ENCODE measurements at regions not wholly inside any gene's neighbourhood (a gene's known extent, or its start where the extent isn't known, plus 50 kb on each side); places are given as distances from the start of the nearest gene placed in this dataset.

DNA sequence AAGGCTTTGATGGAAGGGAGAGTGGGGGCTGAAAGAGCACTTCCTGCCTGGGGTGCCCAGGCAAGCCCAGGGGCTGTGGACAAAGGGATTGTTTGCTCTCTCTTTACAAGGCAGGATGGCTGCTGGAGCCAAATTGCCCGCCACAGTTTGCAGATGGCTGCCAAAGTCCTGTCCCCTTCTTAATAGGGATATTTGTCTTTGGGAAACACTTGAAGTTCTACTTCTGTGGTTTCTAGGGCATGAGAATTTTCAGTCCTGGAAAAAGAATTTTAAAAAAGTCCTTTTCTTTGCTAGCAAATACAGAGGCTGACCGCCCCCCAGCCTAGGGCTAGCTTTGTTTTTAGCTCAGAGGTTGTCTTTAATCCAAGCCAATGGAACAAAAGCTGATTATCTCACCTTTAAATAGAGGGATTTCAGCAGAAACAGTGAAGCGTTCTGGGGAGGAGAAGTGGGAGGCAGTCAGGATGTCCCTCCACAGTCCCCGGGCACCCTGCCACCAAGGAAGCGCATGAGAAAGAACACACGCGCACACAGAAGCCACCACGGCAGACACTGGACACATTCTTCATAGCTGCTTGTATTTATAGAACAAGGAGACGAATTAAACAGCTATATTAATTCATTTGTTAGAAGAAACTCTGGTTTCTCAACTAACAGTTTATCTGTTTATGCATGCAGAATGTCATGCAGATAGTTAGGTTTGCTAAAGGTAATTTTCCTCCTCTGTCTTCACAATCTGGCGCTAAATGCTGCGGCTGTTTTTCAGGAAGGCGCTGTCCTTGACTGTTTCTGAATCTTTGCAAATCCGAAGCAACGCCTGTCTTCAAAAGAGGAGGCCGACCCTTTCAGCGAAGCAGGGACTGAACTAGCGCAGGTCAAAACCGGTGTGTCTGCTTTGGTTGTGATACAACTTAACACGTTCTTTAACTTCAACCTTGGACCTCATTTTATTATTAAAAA, 736.9 kb downstream of the QKI start:
- H2BK20ac ChIP-seq (ENCODE audit: low read depth, low read length), result no peak overlapping the region
- H3K4me3 ChIP-seq (ENCODE audit: insufficient read depth, low read depth, low read length), result no peak overlapping the region
- H3K4ac ChIP-seq (ENCODE audit: low read depth, low read length), result no peak overlapping the region
- H3K18ac ChIP-seq (ENCODE audit: low read depth, low read length), result no peak overlapping the region
- H3K9me1 ChIP-seq (ENCODE audit: insufficient read depth, low read length), result no peaks in the 10 kb centered on the region
- H3K36me3 ChIP-seq (ENCODE audit: control insufficient read depth, insufficient read depth, low read length), result no peaks in the 10 kb centered on the region
- H4K8ac ChIP-seq (ENCODE audit: low read depth in 2 of 2, low read length in 2 of 2), result no peak overlapping the region
- intact Hi-C loops (cut with micrococcal nuclease), result no loop called here
- TF ChIP-seq MAFK (IDR thresholded peaks at IDR 0.05; ENCODE audit: low read depth, low read length), result no peak
- TF ChIP-seq RCOR1 (IDR thresholded peaks at IDR 0.05; ENCODE audit: insufficient replicate concordance, low read length), result no peak
- no peak for TF ChIP-seq BHLHE40 (IDR thresholded peaks at IDR 0.05; ENCODE audit: low read depth, low read length)
- no peak for TF ChIP-seq CEBPB (IDR thresholded peaks at IDR 0.05; ENCODE audit: low read depth, low read length)
- TF ChIP-seq, protein P1, sequence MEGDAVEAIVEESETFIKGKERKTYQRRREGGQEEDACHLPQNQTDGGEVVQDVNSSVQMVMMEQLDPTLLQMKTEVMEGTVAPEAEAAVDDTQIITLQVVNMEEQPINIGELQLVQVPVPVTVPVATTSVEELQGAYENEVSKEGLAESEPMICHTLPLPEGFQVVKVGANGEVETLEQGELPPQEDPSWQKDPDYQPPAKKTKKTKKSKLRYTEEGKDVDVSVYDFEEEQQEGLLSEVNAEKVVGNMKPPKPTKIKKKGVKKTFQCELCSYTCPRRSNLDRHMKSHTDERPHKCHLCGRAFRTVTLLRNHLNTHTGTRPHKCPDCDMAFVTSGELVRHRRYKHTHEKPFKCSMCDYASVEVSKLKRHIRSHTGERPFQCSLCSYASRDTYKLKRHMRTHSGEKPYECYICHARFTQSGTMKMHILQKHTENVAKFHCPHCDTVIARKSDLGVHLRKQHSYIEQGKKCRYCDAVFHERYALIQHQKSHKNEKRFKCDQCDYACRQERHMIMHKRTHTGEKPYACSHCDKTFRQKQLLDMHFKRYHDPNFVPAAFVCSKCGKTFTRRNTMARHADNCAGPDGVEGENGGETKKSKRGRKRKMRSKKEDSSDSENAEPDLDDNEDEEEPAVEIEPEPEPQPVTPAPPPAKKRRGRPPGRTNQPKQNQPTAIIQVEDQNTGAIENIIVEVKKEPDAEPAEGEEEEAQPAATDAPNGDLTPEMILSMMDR (conservative IDR thresholded peaks at IDR 0.05; ENCODE audit: low read depth, low read length), result no peak
- TF ChIP-seq FOS (IDR thresholded peaks at IDR 0.05; ENCODE audit: low read depth, low read length), result no peak
- TF ChIP-seq SMC3 (IDR thresholded peaks at IDR 0.05; ENCODE audit: low read depth, low read length), result no peak
- no peak for TF ChIP-seq RFX5 (IDR thresholded peaks at IDR 0.05; ENCODE audit: low read depth, low read length)
- DNase-seq (no peak), ATAC-seq (ENCODE audit: low read depth) (no peak)
- H2BK120ac ChIP-seq (ENCODE audit: low read depth, low read length), result no peak overlapping the region
- H3K4me1 ChIP-seq (ENCODE audit: control insufficient read depth, insufficient read depth, low read length), result no peaks in the 10 kb centered on the region
- H3K56ac ChIP-seq (ENCODE audit: extremely low read depth, insufficient read depth, low read length), result no peak overlapping the region
- ChIA-PET CTCF (no interaction called here), POLR2A (ENCODE audit: unreplicated experiment) (no interaction called here)
- no peak overlapping the region for H3K23ac ChIP-seq (ENCODE audit: low read depth, low read length)
- no peak overlapping the region for H3K9ac ChIP-seq (ENCODE audit: low read depth, low read length)
- H2AFZ ChIP-seq (replicated peaks; ENCODE audit: low read length, poor library complexity), result no peak overlapping the region
- no peak overlapping the region for H2BK5ac ChIP-seq (ENCODE audit: low read depth, low read length, poor library complexity, severe bottlenecking)
- no peak overlapping the region for H3K27ac ChIP-seq (ENCODE audit: insufficient read depth, low read length)
- H2BK15ac ChIP-seq (ENCODE audit: low read depth, low read length), result no peak overlapping the region
- no peak overlapping the region for H3K14ac ChIP-seq (replicated peaks; ENCODE audit: low read depth, low read length)
- no peak overlapping the region for H2AK9ac ChIP-seq (replicated peaks; ENCODE audit: low read depth, low read length, poor library complexity)
- in situ Hi-C loops (cut with MboI; ENCODE audit: low sequenced_read_pairs), result no loop called here
- H4K5ac ChIP-seq (ENCODE audit: low read depth, low read length), result no peak overlapping the region
- WGBS, 2 experiments (ENCODE audit: extremely low coverage in 2 of 2, insufficient read length in 1 of 2), result 79% methylated on average over 5 of the region's 19 CpGs; no CpG with 5 or more reads in 1 of the 2 experiments
- dilution Hi-C loops (cut with HindIII; ENCODE audit: low sequenced_read_pairs, unreplicated experiment), result no loop called here
- peaks cover 12% of the 10 kb centered on the region for H3K9me3 ChIP-seq (ENCODE audit: control insufficient read depth, insufficient read depth, low read length)
- H3K79me1 ChIP-seq (ENCODE audit: low read depth in 1 of 2, low read length in 2 of 2), result no peaks in the 10 kb centered on the region
- H3K27me3 ChIP-seq (ENCODE audit: control insufficient read depth, insufficient read depth, low read length), result no peaks in the 10 kb centered on the region
- H3K4me2 ChIP-seq (ENCODE audit: low read depth, low read length), result no peak overlapping the region
- BruUV-seq (replicated peaks), result no TSS peak
- H2AK5ac ChIP-seq (ENCODE audit: low read depth, low read length), result no peak overlapping the region
- H4K20me1 ChIP-seq (ENCODE audit: insufficient read depth, low read length), result no peaks in the 10 kb centered on the region
- H4K91ac ChIP-seq (ENCODE audit: insufficient read depth, low read depth, low read length), result no peak overlapping the region

All from IMR-90 (cell line).